SK-N-SH (cell line): ENCODE measurements at regions not wholly inside any gene's neighbourhood (a gene's known extent, or its start where the extent isn't known, plus 50 kb on each side); places are given as distances from the start of the nearest gene placed in this dataset.

ENCODE experiments used
- CTCF ChIA-PET: fragments of 300-600, 350-600 bp; formaldehyde crosslinking; extraction: SDS; loops from one replicate; lab custom pipeline; 2021; lab: Yijun Ruan, JAX
- POLR2A ChIA-PET: fragments of 350-600 bp; sonication (Branson Sonifier 250); formaldehyde crosslinking; extraction: SDS; loops from one replicate; lab custom pipeline; 2020; ENCODE audit warnings: antibody characterized with exemption, inconsistent platforms; lab: Yijun Ruan, JAX
- DNase-seq: peaks from one replicate; pipeline ENCODE4 v3.0.0; 2012
- H2AFZ ChIP-seq: fragments of 200-600 bp; sonication (generic); 2 replicates; pipeline ENCODE4 v1.8.1; 2016; ENCODE audit warnings: antibody characterized with exemption, mild to moderate bottlenecking, low read depth
- H3F3A ChIP-seq: fragments of 200-600 bp; sonication (generic); replicated peaks from 2 replicates; pipeline ENCODE3; 2016; ENCODE audit warnings: antibody characterized with exemption, mild to moderate bottlenecking; ENCODE audit not compliant: insufficient read depth
- H3K27ac ChIP-seq, 2 experiments: fragments of 200-500 bp in 1 of 2; fragments of 200-600 bp in 1 of 2; sonication (Bioruptor generic) in 1 of 2; sonication (generic), shearing (Covaris generic) in 1 of 2; 2 replicates each; pipeline versions ENCODE4 v1.5.1 to v1.6.1; 2014 to 2016; ENCODE audit warnings: low read depth in 2 of 2, inconsistent platforms in 1 of 2, low read length in 1 of 2, mild to moderate bottlenecking in 1 of 2, mixed read lengths in 1 of 2
- H3K27me3 ChIP-seq: fragments of 200-600 bp; sonication (generic), shearing (Covaris generic); 2 replicates; pipeline ENCODE4 v1.6.1; 2016; ENCODE audit warnings: mixed run types; ENCODE audit not compliant: insufficient read depth
- H3K36me3 ChIP-seq, 2 experiments: fragments of 200-500 bp in 1 of 2; fragments of 200-600 bp in 1 of 2; sonication (Bioruptor generic) in 1 of 2; sonication (generic) in 1 of 2; replicated peaks in 1 of 2; 2 replicates each; pipeline versions ENCODE3 to v1.5.1; 2014 to 2016; ENCODE audit warnings: low read length in 1 of 2, mild to moderate bottlenecking in 1 of 2; ENCODE audit not compliant: insufficient read depth in 2 of 2, control insufficient read depth in 1 of 2
- H3K4me1 ChIP-seq, 2 experiments: fragments of 200-500 bp in 1 of 2; fragments of 200-600 bp in 1 of 2; sonication (Bioruptor generic) in 1 of 2; sonication (generic), shearing (Covaris generic) in 1 of 2; 2 replicates each; pipeline versions ENCODE4 v1.5.1 to v1.6.1; 2014 to 2016; ENCODE audit warnings: low read depth in 1 of 2, low read length in 1 of 2, mixed run types in 1 of 2; ENCODE audit not compliant: insufficient read depth in 2 of 2, control insufficient read depth in 1 of 2
- H3K4me2 ChIP-seq: fragments of 200-600 bp; sonication (generic), shearing (Covaris generic); 2 replicates; pipeline ENCODE4 v1.6.1; 2017; ENCODE audit warnings: mixed run types
- H3K4me3 ChIP-seq, 2 experiments: fragments of 200-500 bp in 1 of 2; fragments of 200-600 bp in 1 of 2; sonication (Bioruptor generic) in 1 of 2; sonication (generic), shearing (Covaris generic) in 1 of 2; 2 replicates each; pipeline versions ENCODE4 v1.5.1 to v1.8.1; 2014 to 2016; ENCODE audit warnings: low read depth in 2 of 2, inconsistent platforms in 1 of 2, low read length in 1 of 2, mild to moderate bottlenecking in 1 of 2, mixed read lengths in 1 of 2, moderate library complexity in 1 of 2
- H3K79me2 ChIP-seq: fragments of 200-600 bp; sonication (generic); 2 replicates; pipeline ENCODE4 v1.8.1; 2017; ENCODE audit warnings: mild to moderate bottlenecking; ENCODE audit not compliant: insufficient read depth
- H3K9ac ChIP-seq: fragments of 200-600 bp; sonication (generic); 2 replicates; pipeline ENCODE4 v1.6.1; 2017; ENCODE audit warnings: mixed run types
- H3K9me2 ChIP-seq: fragments of 200-600 bp; sonication (generic); 2 replicates; pipeline ENCODE4 v1.6.1; 2017; ENCODE audit warnings: mixed run types
- H3K9me3 ChIP-seq: fragments of 200-600 bp; sonication (generic); 2 replicates; pipeline ENCODE4 v1.6.1; 2017; ENCODE audit warnings: mixed run types, mild to moderate bottlenecking, moderate library complexity
- H4K20me1 ChIP-seq: fragments of 200-600 bp; sonication (generic); 2 replicates; pipeline ENCODE4 v1.6.1; 2017; ENCODE audit warnings: mild to moderate bottlenecking, mixed run types; ENCODE audit not compliant: insufficient read depth
- CTCF ChIP-seq: fragments of 200-600 bp; sonication (generic); IDR thresholded peaks from 2 replicates; pipeline ENCODE4 v1.6.1; 2017; ENCODE audit warnings: antibody characterized with exemption, mild to moderate bottlenecking, moderate library complexity
- ELF1 ChIP-seq: IDR thresholded peaks from 2 replicates; pipeline ENCODE4 v1.4.0; 2012
- EP300 ChIP-seq, 2 experiments: IDR thresholded peaks; 2 replicates each; pipeline versions ENCODE4 v1.4.0 to v1.6.1; 2012; ENCODE audit warnings: borderline replicate concordance in 1 of 2, low read depth in 1 of 2, low read length in 1 of 2
- EZH2phosphoT487 ChIP-seq: fragments of 200-600 bp; sonication (generic); IDR thresholded peaks from 2 replicates; pipeline ENCODE4 v1.6.1; 2017; ENCODE audit warnings: low read depth, mixed run types, mild to moderate bottlenecking, antibody characterized with exemption, moderate library complexity, borderline replicate concordance
- FOSL2 ChIP-seq: IDR thresholded peaks from 2 replicates; pipeline ENCODE4 v1.4.0; 2012; ENCODE audit warnings: low read depth, mild to moderate bottlenecking, moderate library complexity, borderline replicate concordance
- FOXM1 ChIP-seq: IDR thresholded peaks from 2 replicates; pipeline ENCODE4 v1.4.0; 2012; ENCODE audit warnings: low read depth, mild to moderate bottlenecking
- GABPA ChIP-seq: IDR thresholded peaks from 2 replicates; pipeline ENCODE4 v1.4.0; 2012; ENCODE audit warnings: low read depth, mild to moderate bottlenecking
- MXI1 ChIP-seq: IDR thresholded peaks from 2 replicates; pipeline ENCODE4 v1.6.1; 2012; ENCODE audit warnings: mild to moderate bottlenecking, low read depth, low read length, improper control_type of control experiment
- NRF1 ChIP-seq: IDR thresholded peaks from 2 replicates; pipeline ENCODE4 v1.6.1; 2012; ENCODE audit warnings: low read depth, mild to moderate bottlenecking, low read length
- POLR2AphosphoS5 ChIP-seq: IDR thresholded peaks from 2 replicates; pipeline ENCODE4 v1.6.1; 2012; ENCODE audit warnings: low read depth, low read length
- RAD21 ChIP-seq: IDR thresholded peaks from 2 replicates; pipeline ENCODE4 v1.6.1; 2012; ENCODE audit warnings: mild to moderate bottlenecking, low read length
- REST ChIP-seq: IDR thresholded peaks from 2 replicates; pipeline ENCODE4 v1.6.1; 2012; ENCODE audit warnings: mild to moderate bottlenecking, low read depth, low read length, moderate library complexity
- RFX5 ChIP-seq: IDR thresholded peaks from 2 replicates; pipeline ENCODE4 v1.6.1; 2012; ENCODE audit warnings: mild to moderate bottlenecking, improper control_type of control experiment, low read length
- SIN3A ChIP-seq: IDR thresholded peaks from 2 replicates; pipeline ENCODE4 v1.6.1; 2012; ENCODE audit warnings: low read depth, mild to moderate bottlenecking, low read length, moderate library complexity, borderline replicate concordance
- TAF1 ChIP-seq: IDR thresholded peaks from 2 replicates; pipeline ENCODE4 v1.6.1; 2012; ENCODE audit warnings: low read depth, mild to moderate bottlenecking, low read length, moderate library complexity, borderline replicate concordance
- TCF12 ChIP-seq: IDR thresholded peaks from 2 replicates; pipeline ENCODE4 v1.4.0; 2012
- TEAD4 ChIP-seq: IDR thresholded peaks from 2 replicates; pipeline ENCODE4 v1.4.0; 2012; ENCODE audit warnings: mild to moderate bottlenecking, borderline replicate concordance; ENCODE audit not compliant: insufficient read depth
- USF2 ChIP-seq: fragments of 150-350 bp; IDR thresholded peaks from 2 replicates; pipeline ENCODE4 v1.6.1; 2017; ENCODE audit warnings: antibody characterized with exemption, low read length, low read depth, borderline replicate concordance
- YY1 ChIP-seq: IDR thresholded peaks from 2 replicates; pipeline ENCODE4 v1.4.0; 2012; ENCODE audit warnings: low read depth, mild to moderate bottlenecking
- ZBTB33 ChIP-seq: IDR thresholded peaks from 2 replicates; pipeline ENCODE4 v1.4.0; 2012; ENCODE audit warnings: low read depth, borderline replicate concordance
- WGBS: methylation state at CpG from one replicate; pipeline ENCODE4 v1.1.6; 2017; ENCODE audit warnings: low lambda C conversion rate; 5-methylcytosine and 5-hydroxymethylcytosine counted together

GRCh38 chr2:51581636-51582267, 549.8 kb upstream of the NRXN1 start:
- ChIA-PET POLR2A (interaction anchor here (0.5 kb wide), 1 partner anchor 181 kb away, joined by 3 read pairs; no protein-coding TSS in a partner anchor), CTCF (no interaction called here)
- Histone ChIP-seq H3K9me2 (no peaks in the 10 kb centered on the region), H3K27me3 (no peaks in the 10 kb centered on the region), H3K4me3 (no peak overlapping the region), H2AFZ (no peak overlapping the region), H4K20me1 (no peaks in the 10 kb centered on the region), H3K9ac (no peak overlapping the region), H3K36me3 (no peaks in the 10 kb centered on the region), H3K27ac (no peak overlapping the region), H3K79me2 (no peaks in the 10 kb centered on the region), H3K4me2 (no peak overlapping the region), H3K9me3 (no peaks in the 10 kb centered on the region), H3F3A (no peaks in the 10 kb centered on the region), H3K4me1 (no peaks in the 10 kb centered on the region)
- no peak for DNase-seq
- WGBS: 55% methylated on average over 17 of the region's 22 CpGs
- TF ChIP-seq GABPA (no peak), USF2 (no peak), TCF12 (no peak), SIN3A (no peak), FOXM1 (no peak), FOSL2 (no peak), CTCF (no peak), EP300 (IDR thresholded peaks at IDR 0.05; ENCODE audit: borderline replicate concordance in 1 of 2, low read depth in 1 of 2, low read length in 1 of 2) (no peak), RAD21 (no peak), YY1 (no peak), TEAD4 (no peak), POLR2AphosphoS5 (no peak), MXI1 (no peak), EZH2phosphoT487 (no peak), NRF1 (no peak), TAF1 (no peak), ELF1 (no peak), REST (no peak), RFX5 (no peak), ZBTB33 (no peak)
